ENCODE measurements at regions not wholly inside any gene's neighbourhood (a gene's known extent, or its start where the extent isn't known, plus 50 kb on each side); places are given as distances from the start of the nearest gene placed in this dataset.
A peak's percentile ranks its signal among the peaks of the same experiment; 100 is the strongest.

DNA sequence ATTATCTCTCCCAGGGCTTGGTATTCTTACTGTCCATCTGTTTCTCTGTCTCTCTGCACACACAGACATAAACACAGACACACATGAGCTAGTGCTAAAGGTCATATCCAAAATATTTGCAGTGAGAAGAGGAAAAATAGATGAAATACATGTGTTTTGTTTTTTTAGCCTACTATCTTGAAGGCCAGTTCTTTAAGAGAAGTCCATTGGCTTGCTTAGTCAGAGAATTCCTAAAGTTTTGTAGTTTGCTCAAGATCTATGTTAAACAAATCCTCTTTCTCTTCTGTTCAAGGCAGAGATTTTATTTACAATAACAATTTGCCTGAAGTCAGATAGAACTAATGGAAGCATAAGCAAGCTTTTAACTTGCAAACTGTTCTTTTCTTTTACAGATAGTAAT, 120.0 kb upstream of the AKIRIN2 start:
- no peak for DNase-seq
- H3K27me3 Mint-ChIP-seq: no peaks in the 10 kb centered on the region
- no peaks in the 10 kb centered on the region for H3K9me3 Mint-ChIP-seq (ENCODE audit: low read depth)
- H3K4me3 Mint-ChIP-seq: no peak overlapping the region
- peaks cover 13% of the 10 kb centered on the region for H3K4me1 Mint-ChIP-seq
- no peak for ATAC-seq
- CTCF ChIA-PET: interaction anchor here (1.4 to 3.0 kb wide), 2 partner anchors 9 to 11 kb away, joined by 3 to 14 read pairs; no protein-coding TSS in a partner anchor
- no peak overlapping the region for H3K27ac Mint-ChIP-seq
- H3K36me3 Mint-ChIP-seq: peaks cover 2% of the 10 kb centered on the region

DNA sequence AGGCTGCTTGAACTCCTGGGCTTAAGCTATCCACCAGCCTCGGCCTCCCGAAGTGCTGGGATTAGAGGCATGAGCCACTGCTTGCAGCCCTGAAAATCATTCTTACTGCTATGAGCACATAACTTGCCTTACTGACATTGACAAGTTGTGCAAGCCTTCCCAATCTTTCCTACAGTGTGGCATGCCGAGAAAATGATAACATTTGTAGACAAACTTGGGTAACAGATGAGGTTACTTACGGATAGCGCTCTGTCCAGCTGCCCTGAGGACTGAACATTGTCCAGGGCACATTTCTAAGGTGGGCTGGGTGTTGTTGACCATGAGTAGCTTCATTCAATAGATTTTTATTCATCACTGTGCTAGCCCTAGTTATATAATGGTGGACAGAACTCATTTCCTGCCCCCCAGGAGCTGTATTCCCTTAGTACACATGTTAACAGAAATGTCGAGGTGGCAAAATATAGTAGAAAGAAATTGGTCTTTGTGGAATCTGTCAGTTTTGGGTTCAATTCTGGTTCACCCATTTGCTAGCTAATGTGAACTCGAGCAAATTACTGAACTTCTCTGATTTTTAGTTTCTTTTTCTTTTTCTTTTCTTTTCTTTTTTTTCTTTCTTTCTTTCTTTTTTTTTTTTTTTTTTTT, 118.4 kb upstream of the AKIRIN2 start:
- Mint-ChIP-seq H3K27me3 (no peaks in the 10 kb centered on the region), H3K27ac (no peak overlapping the region), H3K36me3 (peaks cover 2% of the 10 kb centered on the region), H3K9me3 (ENCODE audit: low read depth) (no peaks in the 10 kb centered on the region), H3K4me1 (peaks cover 7% of the 10 kb centered on the region), H3K4me3 (no peak overlapping the region)
- CTCF ChIA-PET: interaction anchor here (3.0 kb wide), 1 partner anchor 12 kb away, joined by 14 read pairs; no protein-coding TSS in a partner anchor
- DNase-seq (no peak), ATAC-seq (no peak)

DNA sequence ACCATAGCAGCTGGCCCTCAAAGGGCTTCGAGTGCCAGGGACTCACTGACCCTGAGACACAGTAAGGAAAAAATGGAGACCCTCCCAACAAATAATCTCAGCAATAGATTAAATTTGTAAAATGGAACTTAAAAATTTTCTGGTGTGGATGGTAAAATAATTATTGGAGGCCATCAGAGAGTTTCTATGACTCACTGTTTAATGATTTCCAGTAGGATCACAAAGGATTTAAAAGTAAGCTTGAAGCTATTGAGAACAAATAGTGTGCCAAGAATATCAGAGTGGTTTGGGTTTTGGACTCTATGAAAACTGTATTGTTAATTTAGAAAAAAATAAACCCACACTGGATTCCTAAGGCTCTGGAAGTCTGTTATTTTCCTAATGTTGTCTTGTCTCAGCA, 115.2 kb upstream of the AKIRIN2 start:
- H3K27ac Mint-ChIP-seq: no peak overlapping the region
- ATAC-seq: no peak
- CTCF ChIA-PET: no interaction called here
- no peak for DNase-seq
- H3K36me3 Mint-ChIP-seq: no peaks in the 10 kb centered on the region
- peaks cover 9% of the 10 kb centered on the region for H3K27me3 Mint-ChIP-seq
- H3K4me1 Mint-ChIP-seq: no peaks in the 10 kb centered on the region
- H3K9me3 Mint-ChIP-seq (ENCODE audit: low read depth): no peaks in the 10 kb centered on the region
- H3K4me3 Mint-ChIP-seq: no peak overlapping the region

DNA sequence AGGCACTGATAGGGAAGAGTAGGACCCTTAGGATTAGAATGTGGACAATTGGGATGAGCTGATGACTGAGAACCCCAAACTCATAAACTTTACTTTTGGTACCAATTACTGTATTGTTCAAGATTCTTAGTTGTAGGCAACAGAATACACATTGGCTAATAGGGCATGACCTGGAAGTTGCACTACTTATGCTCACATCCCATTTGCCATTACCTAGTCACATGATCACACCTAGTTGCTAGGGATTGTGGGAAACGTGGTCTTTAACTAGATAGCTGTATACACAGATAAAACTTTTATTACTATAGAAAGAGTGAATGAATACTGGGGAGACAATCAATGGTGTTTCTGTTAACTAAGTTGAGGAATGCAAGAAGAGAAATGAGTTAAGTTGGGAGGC, 113.4 kb upstream of the AKIRIN2 start:
- DNase-seq (no peak), ATAC-seq (no peak)
- H3K4me3 Mint-ChIP-seq: no peak overlapping the region
- no peak overlapping the region for H3K27ac Mint-ChIP-seq
- CTCF ChIA-PET: no interaction called here
- H3K4me1 Mint-ChIP-seq: no peaks in the 10 kb centered on the region
- H3K27me3 Mint-ChIP-seq: peaks cover 11% of the 10 kb centered on the region
- no peaks in the 10 kb centered on the region for H3K9me3 Mint-ChIP-seq (ENCODE audit: low read depth)
- H3K36me3 Mint-ChIP-seq: no peaks in the 10 kb centered on the region

DNA sequence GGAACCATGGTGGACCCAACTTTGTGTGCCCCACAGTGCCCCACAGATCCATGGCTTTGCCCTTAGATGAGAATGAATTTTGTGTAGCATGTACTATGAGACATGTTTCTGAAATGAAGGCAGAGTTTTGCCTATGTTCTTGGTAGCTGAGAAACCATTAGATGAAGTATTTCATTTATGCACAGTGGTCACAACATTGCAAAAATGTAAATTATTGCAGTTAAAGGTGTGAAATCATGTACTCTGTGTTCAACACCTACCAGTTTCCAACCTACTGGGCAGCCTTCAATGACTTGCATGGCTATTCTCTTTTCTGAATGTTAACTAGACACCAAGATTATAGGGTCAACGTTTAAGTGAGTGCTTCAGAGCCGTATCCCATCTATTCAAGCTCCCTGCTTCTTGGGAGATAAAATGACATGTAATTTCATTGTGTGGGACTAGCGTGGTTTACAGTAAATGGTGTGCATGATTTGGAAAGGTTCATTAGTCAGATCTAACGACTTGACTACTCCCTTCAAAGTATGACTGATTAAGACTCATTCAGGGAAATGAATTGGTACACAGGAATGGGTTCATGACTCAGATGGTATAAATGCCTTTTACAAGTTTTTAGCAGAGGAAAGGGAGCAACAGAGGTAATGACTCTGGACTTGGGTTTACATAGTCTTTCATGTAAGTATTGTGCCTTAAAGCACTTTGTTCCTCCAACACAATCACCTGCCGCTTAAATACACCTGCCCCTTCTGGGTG, 106.1 kb upstream of the AKIRIN2 start:
- no peak overlapping the region for H3K4me3 Mint-ChIP-seq
- peaks cover 5% of the 10 kb centered on the region for H3K27me3 Mint-ChIP-seq
- H3K9me3 Mint-ChIP-seq (ENCODE audit: low read depth): no peaks in the 10 kb centered on the region
- CTCF ChIA-PET: no interaction called here
- H3K36me3 Mint-ChIP-seq: no peaks in the 10 kb centered on the region
- no peak overlapping the region for H3K27ac Mint-ChIP-seq
- peak; percentile 65 for ATAC-seq
- peaks cover 14% of the 10 kb centered on the region for H3K4me1 Mint-ChIP-seq
- DNase-seq: no peak

DNA sequence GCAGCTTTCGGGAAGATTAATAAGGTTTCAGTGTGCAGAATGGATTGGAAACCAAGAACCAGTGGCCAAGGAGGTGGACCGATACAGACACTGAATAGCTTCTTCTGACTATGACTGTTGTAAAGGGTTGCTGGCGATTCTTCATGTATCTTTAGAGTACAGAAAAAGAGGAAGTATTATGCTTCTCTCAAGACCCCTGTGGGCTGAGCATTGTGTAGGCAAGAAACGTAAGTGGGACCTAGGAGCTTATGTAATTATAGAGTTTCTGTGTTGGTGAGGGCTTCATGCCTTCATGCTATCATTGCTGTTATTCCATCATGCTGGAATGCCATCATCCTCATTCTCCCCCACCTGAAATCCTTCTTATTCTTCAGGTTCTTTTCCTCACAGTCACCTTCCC, 105.4 kb upstream of the AKIRIN2 start:
- peaks cover 14% of the 10 kb centered on the region for H3K4me1 Mint-ChIP-seq
- CTCF ChIA-PET: interaction anchor here (1.5 kb wide), 1 partner anchor 15 kb away, joined by 3 read pairs; no protein-coding TSS in a partner anchor
- no peaks in the 10 kb centered on the region for H3K9me3 Mint-ChIP-seq (ENCODE audit: low read depth)
- no peak for DNase-seq
- H3K27me3 Mint-ChIP-seq: peaks cover 3% of the 10 kb centered on the region
- no peak overlapping the region for H3K4me3 Mint-ChIP-seq
- no peaks in the 10 kb centered on the region for H3K36me3 Mint-ChIP-seq
- no peak overlapping the region for H3K27ac Mint-ChIP-seq
- no peak for ATAC-seq

DNA sequence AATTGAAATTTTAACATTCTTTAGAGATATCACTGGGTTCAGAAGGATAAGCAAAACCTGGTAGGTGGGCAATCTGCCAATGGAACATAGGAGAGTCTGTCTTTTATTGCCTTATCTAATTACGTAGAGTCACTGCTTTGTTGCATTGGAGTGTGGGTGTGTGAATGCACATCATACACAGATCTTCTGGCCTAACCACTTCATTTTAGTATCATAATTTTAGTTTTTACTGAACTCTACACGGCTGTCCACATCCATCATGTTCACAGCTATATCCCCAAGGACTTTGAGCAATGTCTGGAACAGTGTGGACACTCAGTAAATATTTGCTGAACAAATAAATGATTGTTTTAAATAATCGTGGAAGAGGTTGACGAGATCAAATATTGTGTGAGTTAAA, 104.6 kb upstream of the AKIRIN2 start:
- Mint-ChIP-seq H3K36me3 (no peaks in the 10 kb centered on the region), H3K27ac (no peak overlapping the region), H3K9me3 (ENCODE audit: low read depth) (no peaks in the 10 kb centered on the region), H3K27me3 (no peaks in the 10 kb centered on the region), H3K4me1 (peaks cover 16% of the 10 kb centered on the region), H3K4me3 (no peak overlapping the region)
- CTCF ChIA-PET: interaction anchor here (1.5 kb wide), 1 partner anchor 14 kb away, joined by 3 read pairs; no protein-coding TSS in a partner anchor
- ATAC-seq (no peak), DNase-seq (no peak)

DNA sequence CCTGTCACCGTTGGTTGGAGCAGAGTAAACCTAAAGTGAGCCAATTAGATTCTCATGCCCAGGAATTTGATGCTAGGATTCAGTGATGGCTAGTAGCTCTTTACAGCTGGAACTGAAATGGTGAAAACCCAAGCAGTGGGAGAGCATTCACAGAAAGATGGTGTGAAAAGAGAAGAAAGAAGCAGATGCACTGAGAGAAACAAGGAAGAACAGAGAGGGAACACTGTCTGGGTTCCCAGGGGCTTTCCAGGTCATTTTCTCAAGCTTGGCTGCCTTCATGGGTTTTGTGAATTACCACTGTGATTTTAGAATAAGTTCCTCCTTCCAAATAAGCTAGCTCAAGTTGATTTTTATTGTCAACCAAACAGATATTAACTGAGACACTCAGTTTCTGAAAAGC, 104.1 kb upstream of the AKIRIN2 start:
- H3K4me3 Mint-ChIP-seq: no peak overlapping the region
- peaks cover 19% of the 10 kb centered on the region for H3K4me1 Mint-ChIP-seq
- CTCF ChIA-PET: interaction anchor here (1.5 kb wide), 1 partner anchor 14 kb away, joined by 3 read pairs; no protein-coding TSS in a partner anchor
- no peaks in the 10 kb centered on the region for H3K36me3 Mint-ChIP-seq
- DNase-seq: no peak
- H3K27me3 Mint-ChIP-seq: no peaks in the 10 kb centered on the region
- no peak overlapping the region for H3K27ac Mint-ChIP-seq
- no peak for ATAC-seq
- H3K9me3 Mint-ChIP-seq (ENCODE audit: low read depth): no peaks in the 10 kb centered on the region

DNA sequence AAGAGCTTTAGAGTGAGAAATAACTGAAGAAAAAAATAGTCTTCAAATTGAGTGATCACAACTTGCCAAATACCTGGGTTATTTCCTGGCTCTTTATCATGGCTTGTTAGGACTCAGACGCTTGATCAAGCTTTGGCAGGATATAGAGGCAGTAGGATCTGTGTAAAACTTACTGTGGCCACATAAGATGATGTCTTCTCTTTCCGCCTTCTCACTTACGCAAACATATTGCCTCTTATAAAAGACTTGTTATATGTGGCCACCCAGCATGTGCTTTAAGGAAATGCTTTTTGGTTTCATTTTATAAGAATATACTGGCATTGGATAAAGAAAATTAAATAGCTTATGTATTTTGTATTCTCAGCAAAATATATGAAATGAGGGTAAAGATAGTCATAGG, 101.8 kb upstream of the AKIRIN2 start:
- Mint-ChIP-seq H3K36me3 (no peaks in the 10 kb centered on the region), H3K27ac (no peak overlapping the region)
- ATAC-seq: no peak

DNA sequence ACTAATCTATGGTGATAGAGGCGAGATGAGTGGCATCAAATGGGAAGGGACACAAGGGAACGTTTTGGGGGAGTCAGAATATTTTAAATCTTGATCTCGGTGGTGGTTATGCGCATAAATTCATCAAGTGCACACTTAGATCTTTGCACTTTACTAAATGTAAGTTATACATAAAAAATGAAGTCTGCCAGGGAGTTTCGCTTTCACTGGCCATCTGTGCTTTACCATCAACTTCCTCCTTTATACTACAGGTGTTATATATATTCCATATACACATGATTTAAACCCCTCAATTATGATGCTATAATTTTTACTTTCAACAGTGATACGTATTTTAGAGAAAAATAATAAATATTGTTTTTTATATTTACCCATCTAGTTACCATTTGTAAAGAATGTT, 97.6 kb upstream of the AKIRIN2 start:
- H3K4me1 Mint-ChIP-seq: peaks cover 9% of the 10 kb centered on the region

More for the DNA sequence above, 101.8 kb upstream of the AKIRIN2 start:
- CTCF ChIA-PET: interaction anchor here (0.7 kb wide), 1 partner anchor 104 kb away, joined by 3 read pairs; no protein-coding TSS in a partner anchor
- DNase-seq: no peak
- H3K27me3 Mint-ChIP-seq: no peaks in the 10 kb centered on the region
- H3K4me3 Mint-ChIP-seq: no peak overlapping the region
- no peaks in the 10 kb centered on the region for H3K9me3 Mint-ChIP-seq (ENCODE audit: low read depth)
- H3K4me1 Mint-ChIP-seq: peaks cover 20% of the 10 kb centered on the region

DNA sequence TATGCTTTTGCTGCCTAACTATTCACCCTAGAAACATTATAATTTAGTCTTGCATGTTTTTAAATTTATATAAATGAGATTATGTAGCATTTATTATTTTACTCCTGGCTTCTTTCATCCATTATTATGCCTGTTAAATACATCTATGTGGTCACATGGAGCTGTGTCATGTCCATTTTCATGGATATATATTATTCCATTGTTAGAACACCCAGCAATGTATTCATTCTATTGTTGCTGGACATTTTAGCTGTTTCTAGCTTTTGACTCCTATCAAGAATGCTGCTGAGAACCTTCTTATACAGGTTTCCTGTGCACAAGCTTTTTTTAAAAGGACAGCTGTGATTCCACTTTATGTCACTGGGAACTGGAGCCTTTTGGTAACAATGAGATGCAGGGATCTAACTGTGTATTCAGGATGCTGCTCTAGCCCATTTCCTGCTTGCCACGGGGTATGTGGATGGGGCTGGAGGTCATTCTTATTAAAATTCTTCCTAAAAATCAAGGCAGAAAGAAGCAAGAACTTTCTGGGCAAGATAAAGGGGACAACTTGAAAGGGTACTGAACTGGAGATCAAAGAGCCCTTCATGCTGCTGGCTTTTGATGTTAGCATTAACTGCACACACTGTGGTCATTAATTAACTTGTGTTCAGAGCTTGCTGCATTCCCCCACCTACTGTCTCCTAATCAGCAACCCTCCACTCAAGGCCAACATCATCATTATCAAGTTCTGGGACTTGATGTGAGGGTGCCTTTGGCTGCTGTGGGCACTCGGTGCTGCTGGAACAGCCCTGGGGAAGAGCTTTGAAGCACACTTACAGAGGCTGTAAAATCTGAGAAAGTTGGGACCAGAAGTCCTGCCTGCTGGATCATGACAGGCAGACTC, 96.6 kb upstream of the AKIRIN2 start:
- no peak overlapping the region for H3K27ac Mint-ChIP-seq
- no peak for ATAC-seq
- H3K4me1 Mint-ChIP-seq: peaks cover 9% of the 10 kb centered on the region
- no peak overlapping the region for H3K4me3 Mint-ChIP-seq
- CTCF ChIA-PET: interaction anchor here (1.0 kb wide), 1 partner anchor 9 kb away, joined by 3 read pairs; no protein-coding TSS in a partner anchor
- no peaks in the 10 kb centered on the region for H3K27me3 Mint-ChIP-seq
- H3K9me3 Mint-ChIP-seq (ENCODE audit: low read depth): no peaks in the 10 kb centered on the region
- DNase-seq: no peak
- H3K36me3 Mint-ChIP-seq: no peaks in the 10 kb centered on the region

More for the DNA sequence above, 97.6 kb upstream of the AKIRIN2 start:
- no peaks in the 10 kb centered on the region for H3K36me3 Mint-ChIP-seq
- H3K27ac Mint-ChIP-seq: no peak overlapping the region
- DNase-seq (no peak), ATAC-seq (no peak)
- CTCF ChIA-PET: interaction anchor here (0.7 kb wide), 1 partner anchor 392 kb away, joined by 3 read pairs; the partner anchor contains the start of gene CFAP206
- no peaks in the 10 kb centered on the region for H3K9me3 Mint-ChIP-seq (ENCODE audit: low read depth)
- H3K27me3 Mint-ChIP-seq: no peaks in the 10 kb centered on the region
- no peak overlapping the region for H3K4me3 Mint-ChIP-seq

DNA sequence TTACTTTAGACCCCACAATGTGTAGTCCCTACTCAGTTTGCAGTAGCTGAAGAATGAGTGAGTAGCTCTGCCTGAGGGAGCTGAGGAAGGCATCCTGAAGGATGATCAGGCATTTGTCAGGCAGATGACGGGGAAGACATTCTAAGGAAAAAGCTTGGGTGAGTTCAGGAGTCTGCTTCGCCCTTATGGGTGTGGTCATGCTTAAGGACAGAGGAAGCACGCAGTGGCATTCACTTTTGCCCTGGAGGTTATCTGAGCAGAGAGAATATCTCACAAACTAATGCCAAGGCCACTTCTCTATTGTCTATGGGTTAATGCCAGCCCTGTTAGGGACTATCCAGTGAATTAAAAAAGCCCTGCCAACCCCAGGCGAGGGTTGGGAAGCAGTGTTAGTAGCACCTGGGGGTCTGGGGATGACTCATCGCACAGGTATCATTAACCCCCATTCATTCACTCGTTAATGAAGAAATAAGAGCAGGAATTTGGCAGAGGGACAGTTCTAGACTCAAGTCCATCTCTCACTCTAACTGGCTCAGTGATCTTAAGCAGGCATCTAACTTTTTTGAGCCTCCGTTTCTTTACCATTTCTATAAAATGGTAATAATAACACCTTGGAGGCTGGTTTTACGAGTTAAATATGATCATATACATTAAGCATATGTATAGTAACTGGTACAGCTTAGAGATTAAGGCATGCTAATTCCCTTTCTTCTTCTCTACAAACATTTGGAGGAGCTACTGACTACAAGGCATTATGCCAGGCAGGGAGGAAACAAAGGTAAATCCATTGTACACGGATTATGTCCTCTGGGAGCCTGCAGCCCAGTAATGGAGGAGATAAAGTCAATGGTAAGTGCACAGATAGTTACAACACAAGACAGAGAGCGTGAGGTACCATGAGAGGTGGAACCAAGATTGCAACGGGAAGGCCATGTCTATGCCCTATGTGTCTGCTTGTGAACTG, 93.2 kb upstream of the AKIRIN2 start:
- H3K27me3 Mint-ChIP-seq: peaks cover 8% of the 10 kb centered on the region
- ATAC-seq (no peak), DNase-seq (no peak)
- no peak overlapping the region for H3K4me3 Mint-ChIP-seq
- peaks cover 3% of the 10 kb centered on the region for H3K4me1 Mint-ChIP-seq
- no peaks in the 10 kb centered on the region for H3K9me3 Mint-ChIP-seq (ENCODE audit: low read depth)
- CTCF ChIA-PET: no interaction called here
- H3K36me3 Mint-ChIP-seq: no peaks in the 10 kb centered on the region
- H3K27ac Mint-ChIP-seq: no peak overlapping the region

Data from activated CD8-positive, alpha-beta memory T cell treated with anti-CD3 and anti-CD28 coated beads, Interleukin-2, amount 10 ng/mL, durations not matched to agents 7 days and 5 days (primary cell).